ENCODE measurements at regions not wholly inside any gene's neighbourhood (a gene's known extent, or its start where the extent isn't known, plus 50 kb on each side); places are given as distances from the start of the nearest gene placed in this dataset.

DNA sequence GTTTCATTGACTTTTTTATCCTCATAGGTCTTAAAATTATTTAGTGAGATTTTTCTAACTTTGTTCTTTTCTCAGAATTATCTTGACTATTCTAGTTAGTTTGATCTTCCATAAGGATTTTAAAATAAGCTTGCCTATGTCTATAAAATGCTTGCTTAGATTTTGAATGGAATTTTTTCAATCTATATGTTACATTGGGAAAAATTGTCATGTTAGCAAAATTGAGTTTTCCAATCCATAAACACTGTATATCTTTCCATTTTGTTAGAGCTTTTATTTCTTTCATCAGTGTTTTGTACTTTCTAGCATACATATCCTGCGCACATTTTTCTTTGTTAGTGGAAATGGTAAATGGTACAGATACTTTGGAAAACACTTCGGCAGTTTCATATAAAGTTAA lies 312.9 kb downstream of the PDHA2 start:
- no peak for DNase-seq
- intact Hi-C loops (cut with DNase I) = no loop called here

DNA sequence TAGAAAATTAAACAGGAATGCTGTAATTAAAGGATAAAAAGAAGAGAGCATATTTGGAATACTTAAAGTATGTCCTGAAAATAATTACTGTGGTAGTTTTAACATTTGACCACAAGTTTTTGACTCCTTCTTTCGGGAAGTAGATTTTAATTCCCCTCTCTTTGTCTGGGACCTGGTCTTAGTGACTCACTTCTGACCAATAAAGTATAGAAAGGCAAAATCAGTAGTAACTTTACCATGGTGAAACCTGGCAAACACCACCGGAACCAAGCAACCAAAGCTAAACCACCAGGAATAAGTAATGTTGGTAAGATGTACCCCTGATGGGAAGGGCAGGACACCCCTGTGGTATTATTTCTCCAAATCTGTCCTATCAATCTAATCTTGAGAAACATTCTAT lies 314.8 kb downstream of the PDHA2 start:
- intact Hi-C loops (cut with DNase I) = no loop called here
- no peak for DNase-seq

DNA sequence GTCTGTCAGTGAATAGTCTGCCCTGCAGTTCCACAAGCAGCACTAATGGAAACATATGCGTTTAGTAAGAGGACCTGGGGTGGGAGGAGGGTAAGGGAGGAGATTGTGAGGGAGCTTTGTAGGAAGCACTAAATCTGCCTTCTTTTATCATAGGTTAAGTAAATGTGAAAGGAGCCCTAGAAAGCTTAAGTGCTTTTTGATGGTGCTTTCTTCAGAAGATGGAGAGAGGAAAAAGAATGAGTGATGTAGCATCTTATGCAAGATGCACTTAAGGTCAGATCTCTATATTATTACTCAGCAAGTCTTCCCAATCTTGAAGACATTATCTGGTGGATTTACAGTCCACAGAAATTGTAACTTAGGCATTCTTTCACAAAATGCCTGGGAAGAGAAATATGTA lies 322.7 kb downstream of the PDHA2 start:
- intact Hi-C loops (cut with DNase I) = no loop called here
- no peak for DNase-seq

DNA sequence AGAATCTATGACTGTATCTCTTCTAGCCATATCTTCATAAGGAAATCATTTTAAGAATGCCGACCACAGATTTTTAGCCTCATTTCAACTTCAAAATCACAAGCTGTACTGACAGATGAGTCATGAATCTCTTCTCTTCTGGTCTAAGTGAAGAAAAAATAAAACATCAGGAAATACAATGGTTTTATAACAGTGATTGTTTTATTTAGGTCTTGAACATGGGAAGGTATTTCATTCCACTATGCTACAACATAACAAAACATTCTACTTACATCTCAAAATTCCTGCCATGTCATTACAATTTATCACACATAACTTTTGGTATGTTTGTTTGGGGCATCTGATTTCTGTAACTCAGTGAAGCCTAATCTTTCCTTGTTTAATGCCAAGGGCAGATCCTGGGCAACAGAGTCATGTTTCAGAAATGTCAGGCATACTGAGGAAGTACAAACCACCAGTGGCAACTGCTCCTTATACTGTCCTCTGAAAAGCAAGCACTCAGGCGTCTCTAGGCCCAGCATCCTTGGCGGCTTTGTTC lies 325.0 kb downstream of the PDHA2 start:
- DNase-seq = no peak
- intact Hi-C loops (cut with DNase I) = no loop called here

DNA sequence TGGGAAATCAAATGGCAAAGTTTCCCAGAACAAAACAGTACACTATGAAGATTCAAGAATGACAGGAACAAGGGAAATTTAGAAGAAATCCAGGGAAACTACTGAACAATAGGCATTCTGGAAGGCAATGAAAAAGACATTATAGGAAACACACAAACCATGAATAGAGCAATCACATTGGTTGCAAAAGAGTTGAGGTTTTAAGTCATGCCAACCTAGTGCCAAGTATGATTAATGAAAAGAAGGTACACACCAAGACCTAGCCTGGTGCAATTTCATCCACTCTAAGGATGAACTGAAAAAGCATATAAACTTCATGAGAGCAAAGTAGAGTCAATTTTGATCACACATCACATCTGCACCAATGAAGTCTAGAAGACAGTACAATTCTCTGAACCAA lies 326.9 kb downstream of the PDHA2 start:
- intact Hi-C loops (cut with DNase I) = no loop called here
- no peak for DNase-seq

DNA sequence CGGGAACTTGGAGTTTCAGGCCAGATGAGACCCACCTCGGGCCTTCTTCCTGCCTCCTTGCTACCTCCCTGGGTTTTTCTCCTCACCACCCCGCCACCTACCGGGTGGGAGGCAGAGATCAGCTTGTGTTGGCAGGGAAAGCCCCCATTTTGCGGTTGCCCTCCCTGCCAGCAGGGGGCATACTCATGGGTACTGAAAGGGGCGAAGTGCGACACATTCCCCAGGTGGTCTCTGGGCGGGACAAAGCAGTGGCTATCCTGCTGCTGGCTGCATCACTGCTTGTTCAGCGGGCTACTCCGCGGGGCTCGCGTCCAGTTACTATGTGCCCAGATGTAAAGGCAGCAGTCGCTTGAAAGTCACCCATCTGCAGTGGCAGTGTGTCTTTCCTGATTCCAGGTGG lies 330.3 kb downstream of the PDHA2 start:
- intact Hi-C loops (cut with DNase I) = no loop called here
- no peak for DNase-seq

DNA sequence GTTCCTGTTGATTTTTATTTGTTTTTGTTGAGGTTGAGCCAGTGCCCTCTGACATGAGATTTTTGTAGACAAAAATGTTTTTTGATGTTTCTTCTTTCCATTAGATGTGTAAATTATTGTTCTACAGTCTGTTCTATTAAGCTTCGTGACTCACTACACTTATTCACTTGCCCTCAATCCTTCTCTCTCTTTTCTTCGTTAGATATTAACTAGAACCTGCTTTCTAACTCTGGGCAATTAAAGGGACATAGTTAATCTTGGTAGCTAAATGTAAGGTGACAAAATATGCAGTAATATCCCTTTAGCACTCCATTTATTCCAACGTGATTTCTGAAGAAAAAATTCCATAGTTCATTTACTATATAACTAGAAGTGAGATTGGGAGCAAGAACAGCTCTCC lies 333.9 kb downstream of the PDHA2 start:
- DNase-seq = no peak
- intact Hi-C loops (cut with DNase I) = no loop called here

DNA sequence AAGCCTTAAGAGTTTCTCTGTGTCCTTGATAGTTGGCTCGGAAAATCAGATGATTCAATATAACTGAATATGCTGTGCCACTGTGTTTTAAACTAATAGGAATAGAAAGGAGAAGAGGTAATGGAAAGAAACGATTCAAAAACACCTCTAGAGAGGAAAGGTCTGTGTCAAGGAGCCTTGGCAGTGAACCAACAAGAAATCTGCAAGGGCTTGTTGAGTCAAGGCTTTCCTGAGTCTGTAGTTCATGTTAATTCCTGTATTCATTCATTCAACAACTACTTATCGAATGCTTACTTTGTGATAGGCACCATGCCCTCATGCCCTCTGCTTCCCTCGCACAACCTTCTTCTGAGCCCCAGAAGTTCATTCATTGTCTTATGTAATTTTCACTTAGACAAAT lies 336.0 kb downstream of the PDHA2 start:
- intact Hi-C loops (cut with DNase I) = no loop called here
- no peak for DNase-seq

DNA sequence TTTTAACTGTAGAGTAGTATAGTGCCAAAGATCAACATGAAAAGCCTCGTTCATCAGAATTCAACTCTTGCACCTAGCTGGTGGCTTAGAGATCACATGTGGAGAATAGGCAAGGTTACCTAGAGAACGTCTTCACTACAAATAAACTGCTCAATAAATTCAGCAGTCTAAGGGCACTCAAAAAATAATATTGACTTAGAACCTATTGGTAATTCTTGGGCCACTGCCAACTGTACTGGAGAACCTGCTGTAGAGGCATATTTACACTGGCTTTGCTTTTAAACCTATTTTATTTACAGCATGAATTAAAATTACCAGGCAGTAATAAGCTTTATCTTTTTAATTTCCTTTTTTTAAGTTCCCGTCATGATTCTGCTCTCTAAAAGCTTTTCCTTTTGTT lies 343.7 kb downstream of the PDHA2 start:
- no peak for DNase-seq
- intact Hi-C loops (cut with DNase I) = no loop called here

DNA sequence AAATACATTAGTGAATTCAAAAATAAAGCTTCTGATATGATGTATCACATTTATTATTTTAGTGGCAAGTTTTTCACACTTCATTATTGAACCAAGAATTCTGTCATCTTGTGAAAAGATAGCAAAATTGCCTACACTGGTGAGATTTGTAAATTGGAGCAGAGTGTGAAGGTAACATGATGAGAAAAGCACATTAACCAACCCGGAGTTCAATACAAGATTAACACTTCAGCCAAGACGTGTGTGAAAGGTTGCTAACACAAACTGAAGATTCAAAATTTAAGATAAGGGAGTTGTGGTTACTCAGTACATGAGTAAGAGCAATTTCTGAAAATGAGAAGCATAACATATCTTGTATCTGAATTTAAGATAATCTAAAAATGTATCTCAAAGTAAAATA lies 346.7 kb downstream of the PDHA2 start:
- intact Hi-C loops (cut with DNase I) = no loop called here
- no peak for DNase-seq

DNA sequence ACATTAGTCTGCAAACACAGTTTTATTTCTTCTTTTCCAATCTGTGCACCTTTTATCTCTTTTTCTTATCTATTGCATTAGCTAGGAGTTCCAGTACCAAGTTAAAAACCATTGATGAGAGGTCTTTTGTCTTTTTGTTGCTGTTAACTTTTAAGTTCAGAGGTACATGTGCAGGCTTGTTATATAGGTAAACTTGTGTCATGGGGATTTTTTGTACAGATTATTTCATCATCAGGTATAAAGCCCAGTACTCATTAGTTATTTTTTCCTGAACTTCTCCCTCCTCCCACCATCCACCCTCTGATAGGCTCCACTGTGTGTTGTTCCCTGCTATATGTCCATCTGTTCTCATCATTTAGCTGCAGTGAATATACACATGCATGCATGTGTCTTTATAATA lies 349.9 kb downstream of the PDHA2 start:
- no peak for DNase-seq
- intact Hi-C loops (cut with DNase I) = no loop called here

DNA sequence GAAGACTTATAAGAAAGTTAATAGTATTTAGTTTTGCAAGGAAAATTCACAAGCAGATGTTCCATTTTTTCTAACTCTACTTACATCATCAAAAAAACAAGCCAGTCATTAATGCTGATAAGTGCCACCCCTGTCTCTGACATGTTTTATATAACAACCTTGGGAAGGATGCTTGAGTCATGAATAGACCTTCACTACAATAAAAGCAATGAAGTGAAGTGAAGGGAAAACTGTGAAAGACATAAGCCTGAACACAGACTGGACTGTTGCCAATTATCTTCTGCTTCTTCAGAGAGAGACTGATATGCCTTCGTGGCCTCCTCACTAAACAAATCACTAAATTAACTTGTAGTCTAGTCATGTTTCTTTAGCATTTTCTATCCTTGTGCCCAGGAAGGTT lies 353.2 kb downstream of the PDHA2 start:
- no peak for DNase-seq
- intact Hi-C loops (cut with DNase I) = no loop called here

DNA sequence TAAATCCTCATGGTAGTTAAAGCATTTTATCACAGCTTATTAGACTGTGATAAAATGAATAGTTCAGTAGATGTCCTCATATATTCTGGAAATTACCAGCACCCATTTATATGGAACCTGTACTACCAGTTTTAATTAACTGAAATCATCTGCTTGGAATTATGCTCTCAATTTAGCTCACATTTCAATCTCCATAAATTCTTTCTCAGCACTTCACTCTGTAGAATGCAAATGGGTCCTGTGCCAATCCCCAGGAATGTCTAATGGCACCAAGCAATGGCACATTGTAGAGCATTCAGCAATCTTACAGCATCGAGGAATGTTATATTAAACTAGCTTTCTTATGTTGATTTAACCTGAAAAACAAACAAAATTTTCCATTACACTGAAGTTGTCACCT lies 355.1 kb downstream of the PDHA2 start:
- intact Hi-C loops (cut with DNase I) = no loop called here
- DNase-seq = no peak

DNA sequence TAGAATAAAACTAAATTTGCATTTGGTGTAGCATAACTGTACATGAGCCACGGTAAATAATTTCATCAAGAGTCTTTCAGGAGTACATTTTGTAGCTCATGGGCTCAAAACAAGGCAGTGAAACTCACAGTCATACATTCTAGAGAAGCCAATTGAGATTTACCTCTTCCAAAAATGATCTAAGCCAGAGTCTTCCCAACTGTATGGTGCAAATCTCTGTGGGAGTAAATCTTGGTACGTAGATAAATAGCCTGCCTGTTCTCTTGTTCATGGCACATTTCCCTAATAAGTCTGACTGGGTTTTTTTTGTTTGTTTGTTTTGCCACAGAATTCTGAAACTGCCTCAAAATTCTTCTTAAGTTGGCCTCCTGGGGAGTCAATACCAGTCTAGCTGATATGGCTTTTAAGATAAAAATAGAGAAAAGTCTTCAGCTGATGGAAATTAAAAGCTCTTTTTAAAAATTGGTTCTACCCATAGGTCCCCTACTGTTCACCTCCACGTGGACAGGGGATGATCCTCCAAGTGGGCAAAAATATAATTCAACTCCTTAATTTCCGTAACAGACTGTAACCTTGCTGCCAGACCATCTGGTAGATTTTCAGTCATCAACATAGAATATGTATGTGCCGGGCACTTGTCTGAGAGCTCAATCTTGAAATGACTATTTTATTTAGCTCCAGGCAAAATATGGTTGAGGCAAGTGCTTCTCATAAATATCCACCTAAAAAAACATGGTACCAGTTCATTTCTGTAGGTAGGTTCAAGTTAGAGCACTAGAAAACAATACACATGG lies 365.4 kb downstream of the PDHA2 start:
- intact Hi-C loops (cut with DNase I) = no loop called here
- no peak for DNase-seq

DNA sequence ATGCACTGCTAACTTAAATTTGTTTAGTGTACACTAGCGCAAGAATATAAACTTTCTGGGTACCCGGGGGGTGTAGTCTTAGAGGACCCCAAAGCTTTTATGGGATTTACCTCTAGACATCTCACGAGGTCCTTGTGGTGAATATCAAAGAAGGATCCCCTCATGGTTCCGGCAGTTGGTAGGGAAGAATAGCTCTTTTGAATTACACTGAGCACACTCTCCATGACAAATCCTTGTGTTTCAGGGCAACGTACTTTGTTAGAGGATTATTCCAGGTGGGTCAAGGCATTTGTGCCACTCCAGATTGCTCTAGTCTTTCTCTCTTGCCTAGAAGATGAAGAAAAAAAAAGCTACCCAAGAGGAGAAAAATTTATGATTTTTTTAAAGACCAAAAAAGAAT lies 387.6 kb downstream of the PDHA2 start:
- DNase-seq = no peak
- intact Hi-C loops (cut with DNase I) = no loop called here

DNA sequence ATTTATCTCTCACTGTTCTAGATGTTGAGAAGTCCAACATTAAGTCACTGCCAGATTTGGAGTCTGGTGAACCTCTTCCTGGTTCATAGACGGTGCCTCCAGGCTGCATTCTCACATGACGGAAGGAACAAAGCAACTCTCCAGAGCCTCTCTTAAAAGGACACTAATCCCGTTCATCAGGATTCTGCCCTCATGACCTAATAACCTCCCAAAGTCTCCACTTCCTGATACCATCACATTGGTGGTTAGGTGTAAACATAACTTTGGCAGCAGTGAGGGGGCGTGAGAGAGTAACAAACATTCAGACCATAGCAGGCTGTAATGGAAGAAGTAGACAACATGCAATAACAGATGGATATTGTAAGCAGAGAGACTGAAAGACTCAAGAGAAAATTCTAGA lies 388.6 kb downstream of the PDHA2 start:
- no peak for DNase-seq
- intact Hi-C loops (cut with DNase I) = no loop called here

DNA sequence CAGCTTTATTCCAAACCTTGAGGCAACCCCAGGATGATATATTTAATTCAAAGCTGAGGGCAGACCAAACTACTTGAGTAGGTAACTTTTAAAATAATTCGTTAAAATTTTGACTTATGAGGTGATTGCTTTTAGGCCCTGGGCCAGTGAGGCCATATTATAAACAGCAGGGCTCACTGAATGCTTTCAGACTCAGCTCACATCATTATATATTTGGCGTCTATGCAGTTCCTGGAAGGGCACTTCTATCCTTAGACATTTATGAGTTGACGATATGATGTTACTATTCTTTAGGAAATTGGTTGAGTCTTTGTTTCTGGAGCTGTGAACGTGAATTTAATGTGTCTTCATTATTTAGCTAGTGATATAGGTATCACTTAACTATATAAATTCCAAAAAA lies 400.1 kb downstream of the PDHA2 start:
- no peak for DNase-seq
- intact Hi-C loops (cut with DNase I) = no loop called here

DNA sequence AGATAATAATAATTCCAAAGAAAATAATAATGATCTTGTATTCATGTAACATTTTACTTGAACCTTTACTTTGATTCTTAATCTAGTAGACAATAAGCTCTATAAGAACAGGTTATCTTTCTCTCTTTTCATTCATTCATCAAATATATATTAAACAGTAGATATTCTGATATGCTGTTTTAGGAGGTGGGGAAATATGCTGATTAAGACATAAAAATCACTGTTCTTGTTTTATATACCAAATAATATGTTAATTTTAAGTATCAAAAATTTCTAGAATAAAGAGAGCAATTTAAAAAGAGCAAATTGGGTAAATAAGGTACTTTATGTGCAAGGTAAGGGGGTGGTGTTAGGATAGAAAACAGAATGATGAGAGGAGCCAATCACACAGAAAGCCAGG lies 401.9 kb downstream of the PDHA2 start:
- DNase-seq = no peak
- intact Hi-C loops (cut with DNase I) = no loop called here

DNA sequence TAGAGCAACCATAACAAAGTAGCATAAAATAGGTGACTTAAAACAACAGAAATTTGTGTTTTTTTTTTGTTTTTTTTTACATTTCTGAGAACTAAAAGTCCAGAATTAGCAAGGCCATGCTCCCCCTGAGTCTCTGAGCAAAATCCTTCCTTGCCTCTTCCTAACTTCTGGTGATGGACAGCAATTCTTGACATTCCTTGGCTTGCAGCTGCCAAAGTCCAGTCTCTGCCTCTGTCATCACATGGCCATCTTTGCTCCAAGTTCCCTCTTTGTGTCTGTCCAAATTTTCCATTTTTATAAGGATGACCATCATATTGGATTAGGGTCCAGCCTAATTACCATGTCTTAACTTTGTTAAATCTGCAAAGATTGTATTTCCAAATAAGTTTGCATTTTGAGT lies 407.2 kb downstream of the PDHA2 start:
- intact Hi-C loops (cut with DNase I) = no loop called here
- no peak for DNase-seq

DNA sequence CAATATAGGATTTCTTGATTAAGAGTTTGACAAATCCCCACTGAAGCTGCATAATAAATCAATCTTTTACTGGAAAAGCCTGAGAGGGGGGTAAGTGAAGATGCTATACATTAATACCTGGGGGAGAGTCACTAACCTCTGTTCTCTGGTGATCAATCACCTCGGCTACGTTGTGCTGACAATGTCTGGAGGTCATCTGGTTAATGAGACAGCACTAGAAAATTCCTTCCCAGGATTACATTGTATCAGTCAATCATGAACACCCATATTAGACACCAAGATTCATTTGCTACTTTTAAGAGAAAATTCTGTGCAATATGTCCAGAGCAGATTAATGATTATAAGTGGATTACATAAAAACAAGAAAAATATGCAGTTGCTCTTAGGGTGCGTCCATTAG lies 408.3 kb downstream of the PDHA2 start:
- intact Hi-C loops (cut with DNase I) = no loop called here

DNA sequence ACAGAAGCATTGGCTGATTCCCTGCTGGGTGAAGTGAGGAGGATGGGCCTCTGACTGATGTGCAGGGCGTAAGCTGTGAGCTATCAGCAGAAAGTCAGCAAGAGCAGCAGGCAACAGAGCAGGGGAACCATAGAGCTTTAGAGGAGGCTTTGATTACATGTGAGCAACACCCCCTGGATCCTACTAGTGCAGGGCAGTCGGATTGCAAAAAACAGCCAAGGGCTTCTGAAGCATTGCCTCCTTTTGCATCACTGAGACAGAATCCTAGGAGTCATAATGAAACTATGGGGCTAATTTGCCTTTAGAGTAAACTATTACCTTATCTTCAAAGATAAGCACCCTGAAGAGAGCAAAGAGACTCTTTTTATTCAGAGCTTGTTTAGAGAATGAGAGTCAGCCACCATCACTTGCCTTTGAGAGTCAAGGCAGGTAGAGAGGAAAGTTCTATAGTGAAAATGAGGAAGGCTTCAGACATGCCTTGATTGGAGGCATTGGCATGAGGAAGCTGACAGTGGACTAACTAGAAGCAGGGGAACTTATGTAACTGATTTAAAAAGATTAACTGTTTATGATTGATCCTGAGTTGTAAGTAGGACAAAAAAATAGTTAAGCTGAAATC lies 420.3 kb downstream of the PDHA2 start:
- intact Hi-C loops (cut with DNase I) = no loop called here
- DNase-seq = no peak

More for the DNA sequence above, 408.3 kb downstream of the PDHA2 start:
- DNase-seq = no peak
